Esophagus squamous epithelium (tissue), 4 donors: ENCODE measurements at regions not wholly inside any gene's neighbourhood (a gene's known extent, or its start where the extent isn't known, plus 50 kb on each side); places are given as distances from the start of the nearest gene placed in this dataset.

Experiments
- CTCF ChIP-seq, 6 experiments: fragments of 450-650 bp in 4 of 6; fragments of 200-600 bp in 2 of 6; sonication (generic) in 2 of 6; IDR thresholded peaks; one replicate each; pipeline ENCODE4 v1.5.1; 2016 to 2019; ENCODE audit warnings: antibody characterized with exemption in 6 of 6, mild to moderate bottlenecking in 4 of 6, moderate library complexity in 4 of 6
- POLR2A ChIP-seq, 4 donors: fragments of 450-650 bp; IDR thresholded peaks; one replicate each; pipeline ENCODE4 v1.6.1; 2017; ENCODE audit warnings: antibody characterized with exemption in 4 of 4, mild to moderate bottlenecking in 4 of 4, moderate library complexity in 3 of 4

- TF ChIP-seq POLR2A (IDR thresholded peaks at IDR 0.05), result no peak
- TF ChIP-seq CTCF (IDR thresholded peaks at IDR 0.05), result no peak
Observed at GRCh38 chr4:117623326-117623725, 411.0 kb upstream of the NDST3 start.
